Suprapubic skin (tissue), 4 donors: ENCODE measurements at regions not wholly inside any gene's neighbourhood (a gene's known extent, or its start where the extent isn't known, plus 50 kb on each side); places are given as distances from the start of the nearest gene placed in this dataset.

Experiments
- CTCF ChIP-seq, 2 donors: fragments of 200-600 bp in 1 of 2; fragments of 450-650 bp in 1 of 2; sonication (generic) in 1 of 2; IDR thresholded peaks; one replicate each; pipeline ENCODE4 v1.5.1; 2016 to 2019; ENCODE audit warnings: antibody characterized with exemption in 2 of 2, mild to moderate bottlenecking in 1 of 2, moderate library complexity in 1 of 2
- EP300 ChIP-seq: sonication (generic); formaldehyde crosslinking; IDR thresholded peaks from one replicate; pipeline ENCODE4 v1.6.1; 2017; ENCODE audit warnings: antibody characterized with exemption
- POLR2A ChIP-seq, 2 donors: fragments of 450-650 bp; IDR thresholded peaks; one replicate each; pipeline ENCODE4 v1.6.1; 2017; ENCODE audit warnings: antibody characterized with exemption in 2 of 2, mild to moderate bottlenecking in 2 of 2, moderate library complexity in 2 of 2
- POLR2AphosphoS5 ChIP-seq, 3 donors: sonication (generic); formaldehyde crosslinking; IDR thresholded peaks; one replicate each; pipeline ENCODE4 v1.6.1; 2017; ENCODE audit warnings: antibody characterized with exemption in 3 of 3

GRCh38 chr17:45579529-45580495 is 89.3 kb upstream of the PLEKHM1 start:
- TF ChIP-seq POLR2A (IDR thresholded peaks at IDR 0.05) (no peak), CTCF (IDR thresholded peaks at IDR 0.05) (no peak), POLR2AphosphoS5 (IDR thresholded peaks at IDR 0.05) (no peak), EP300 (no peak)
